Bronchial epithelial cell (primary cell): ENCODE measurements at regions not wholly inside any gene's neighbourhood (a gene's known extent, or its start where the extent isn't known, plus 50 kb on each side); places are given as distances from the start of the nearest gene placed in this dataset.
A peak's percentile ranks its signal among the peaks of the same experiment; 100 is the strongest.
"Not testable (repeated sequence)": the region's sequence is repeated elsewhere in the genome, so short reads cannot be mapped to it uniquely, and the experiment has no call there.

Experiments
- DNase-seq: peaks from one replicate; pipeline ENCODE4 v3.0.0-alpha.2; 2010; ENCODE audit warnings: low read depth
- FAIRE-seq: peaks from 2 replicates; lab custom pipeline; 2011; peaks lifted over from hg19 to GRCh38; lab: Jason Lieb, UNC
- H3K27me3 ChIP-seq: 2 replicates; pipeline ENCODE4 v1.5.1; 2011; ENCODE audit warnings: low read length; ENCODE audit not compliant: control insufficient read depth, insufficient read depth
- H3K36me3 ChIP-seq: 2 replicates; pipeline ENCODE4 v1.5.1; 2011; ENCODE audit warnings: low read length; ENCODE audit not compliant: control insufficient read depth, insufficient read depth
- H3K4me3 ChIP-seq: 2 replicates; pipeline ENCODE4 v1.5.1; 2011; ENCODE audit warnings: mild to moderate bottlenecking, low read depth, low read length, control low read depth
- CTCF ChIP-seq: IDR thresholded peaks from 2 replicates; pipeline ENCODE4 v1.5.1; 2011; ENCODE audit warnings: mild to moderate bottlenecking, moderate library complexity, low read length, control low read depth, inconsistent platforms; ENCODE audit not compliant: insufficient read depth, severe bottlenecking

DNA sequence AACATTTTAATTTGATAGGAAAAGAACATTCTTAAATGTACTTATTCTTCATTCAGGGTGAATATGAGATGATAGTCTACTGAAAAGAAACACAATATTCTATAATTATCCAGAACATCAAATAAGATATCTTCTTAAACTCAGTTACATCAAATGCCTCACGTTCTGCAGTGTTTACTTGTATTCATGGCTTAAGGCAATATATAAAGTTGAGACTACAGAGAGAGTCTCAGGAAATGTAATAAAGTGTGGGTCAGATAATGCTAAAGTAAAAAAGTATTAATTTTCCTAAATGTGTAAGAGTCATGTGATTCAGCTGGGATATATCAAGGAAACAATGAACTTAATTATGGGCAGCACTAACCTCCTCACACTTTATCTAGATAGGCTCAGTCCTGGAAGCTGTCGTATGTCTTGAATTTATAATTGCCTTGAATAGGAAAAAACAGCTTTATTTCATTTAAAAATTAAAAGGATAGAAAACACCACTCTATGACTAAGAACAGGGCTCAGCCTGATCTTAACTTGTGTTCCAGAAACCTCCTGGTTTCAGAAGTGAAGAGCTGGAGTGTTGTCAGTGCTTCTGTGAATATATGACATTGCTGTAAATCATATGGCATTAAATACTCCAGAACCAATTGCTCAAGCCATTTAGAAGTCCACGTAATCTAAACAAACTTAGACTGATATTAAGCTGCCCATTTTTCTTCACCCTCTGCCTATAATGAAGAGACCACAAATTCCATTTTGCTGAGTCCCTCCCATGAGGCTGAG lies 240.2 kb downstream of the FSIP2 start:
- FAIRE-seq (no peak), DNase-seq (peak; percentile 90)
- no peak for TF ChIP-seq CTCF
- Histone ChIP-seq H3K4me3 (no peak overlapping the region), H3K27me3 (no peaks in the 10 kb centered on the region), H3K36me3 (no peaks in the 10 kb centered on the region)

- H3K27me3 ChIP-seq: no peaks in the 10 kb centered on the region
- no peak for TF ChIP-seq CTCF
- peak; percentile 98 for DNase-seq
- H3K36me3 ChIP-seq: no peaks in the 10 kb centered on the region
- FAIRE-seq: no peak
- no peak overlapping the region for H3K4me3 ChIP-seq
These were observed 241.0 kb downstream of the FSIP2 start for GRCh38 chr2:185979546-185980071.

DNA sequence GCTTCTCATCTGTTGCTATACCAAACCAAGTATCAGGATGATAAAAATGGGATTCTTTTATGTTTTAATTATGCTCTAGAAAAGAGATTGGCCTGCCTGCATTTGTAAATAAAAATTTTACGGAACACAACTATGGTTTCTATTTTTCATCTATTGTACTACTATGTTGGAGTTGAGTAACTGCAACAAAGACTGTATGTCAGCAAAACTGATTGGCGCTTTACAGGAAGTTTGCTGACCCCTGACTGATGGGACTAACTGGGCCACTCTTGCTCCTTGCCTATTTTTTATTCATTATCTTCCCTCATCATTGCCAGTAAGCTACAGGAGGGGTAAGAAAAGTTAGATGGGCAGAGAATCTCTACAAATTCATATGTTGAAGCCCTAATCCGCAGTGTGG lies 242.3 kb downstream of the FSIP2 start:
- no peak for FAIRE-seq

DNA sequence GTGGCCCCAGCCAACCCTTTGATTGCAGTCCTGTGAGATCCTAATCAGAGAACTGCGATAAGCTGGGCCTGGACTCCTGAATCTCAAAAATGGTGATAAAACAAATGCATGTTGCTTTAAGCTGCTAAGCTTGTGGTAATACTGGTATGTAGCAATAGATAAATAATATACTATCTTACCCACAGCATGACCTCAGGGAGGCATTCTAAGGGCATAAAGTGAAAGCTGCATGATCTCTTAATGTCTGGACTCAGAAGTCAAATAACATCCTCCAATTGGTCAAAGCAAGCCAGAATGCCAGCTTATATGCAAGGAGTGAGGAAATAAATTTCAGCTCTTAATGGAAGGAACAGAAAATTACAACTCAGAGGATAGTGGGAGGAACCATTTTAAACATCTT lies 246.1 kb downstream of the FSIP2 start:
- Histone ChIP-seq H3K36me3 (no peaks in the 10 kb centered on the region), H3K4me3 (no peak overlapping the region), H3K27me3 (no peaks in the 10 kb centered on the region)
- DNase-seq (peak; percentile 18), FAIRE-seq (no peak)
- no peak for TF ChIP-seq CTCF

More for the DNA sequence above, 242.3 kb downstream of the FSIP2 start:
- Histone ChIP-seq H3K36me3 (no peaks in the 10 kb centered on the region), H3K27me3 (no peaks in the 10 kb centered on the region), H3K4me3 (no peak overlapping the region)
- DNase-seq: no peak
- no peak for TF ChIP-seq CTCF

DNA sequence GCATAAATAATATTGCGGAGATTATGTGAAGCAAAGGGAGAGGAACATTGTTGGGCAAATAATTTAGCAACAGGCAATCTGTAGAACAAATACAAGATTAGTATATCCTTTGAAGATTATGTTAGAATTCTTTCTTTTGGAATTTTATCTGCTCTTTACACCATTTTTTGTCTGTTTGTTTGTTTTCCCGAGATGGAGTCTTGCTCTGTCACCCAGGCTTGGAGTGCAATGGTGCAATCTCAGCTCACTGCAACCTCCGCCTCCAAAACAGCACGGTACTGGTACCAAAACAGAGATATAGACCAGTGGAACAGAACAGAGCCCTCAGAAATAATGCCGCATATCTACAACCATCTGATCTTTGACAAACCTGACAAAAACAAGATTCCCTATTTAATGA lies 250.3 kb downstream of the FSIP2 start:
- not testable (repeated sequence) for H3K36me3 ChIP-seq, H3K27me3 ChIP-seq, H3K4me3 ChIP-seq, DNase-seq, FAIRE-seq

GRCh38 chr2:185990861-185991525 lies 252.4 kb downstream of the FSIP2 start:
- H3K36me3 ChIP-seq: no peaks in the 10 kb centered on the region
- no peak for FAIRE-seq
- TF ChIP-seq CTCF: no peak
- no peaks in the 10 kb centered on the region for H3K27me3 ChIP-seq
- H3K4me3 ChIP-seq: no peak overlapping the region
- DNase-seq: no peak
